ENCODE measurements at regions not wholly inside any gene's neighbourhood (a gene's known extent, or its start where the extent isn't known, plus 50 kb on each side); places are given as distances from the start of the nearest gene placed in this dataset.

DNA sequence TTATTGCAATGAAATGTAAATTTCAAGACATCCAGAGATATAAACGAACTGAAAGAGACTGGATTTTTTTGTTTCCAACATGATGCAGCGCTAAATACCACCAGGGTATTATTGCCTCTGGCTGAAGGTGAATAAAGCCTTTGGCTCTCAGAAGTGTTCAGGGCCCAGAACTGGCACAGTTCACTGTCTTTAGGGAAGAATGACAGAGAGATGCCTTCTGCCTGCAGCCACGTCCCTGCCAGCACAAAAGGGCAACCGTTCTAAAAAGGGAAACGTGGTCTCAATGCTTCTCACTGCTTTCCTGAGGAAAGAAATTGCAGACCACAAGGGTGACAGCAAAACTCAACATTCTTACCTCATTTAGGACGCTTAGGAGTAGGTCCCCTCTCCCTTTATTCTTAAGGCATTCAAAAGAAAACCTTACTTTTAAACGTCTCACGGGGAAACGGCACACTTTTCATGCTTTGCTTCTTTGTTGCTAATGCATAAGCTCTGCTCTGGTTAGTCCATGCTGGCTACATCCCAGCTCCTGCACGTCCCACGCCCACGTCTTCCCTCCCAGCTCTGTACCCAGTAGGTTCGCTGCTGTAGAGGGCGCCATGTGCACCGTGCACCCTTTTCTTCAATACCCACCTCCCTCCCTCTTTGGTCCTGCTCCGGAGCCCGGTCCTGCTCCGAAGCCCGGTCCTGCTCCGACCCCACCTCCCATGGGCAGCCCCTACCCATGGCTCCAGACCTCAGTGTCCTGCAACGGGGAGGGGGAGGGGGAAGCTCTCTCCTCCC is 171.0 kb downstream of the HRH4 start:
- no TSS peak for BruUV-seq (replicated peaks)
- Histone ChIP-seq H3K4me1 (ENCODE audit: control insufficient read depth, insufficient read depth, low read length) (no peaks in the 10 kb centered on the region), H3K36me3 (ENCODE audit: control insufficient read depth, insufficient read depth, low read length) (no peaks in the 10 kb centered on the region), H3K4me3 (ENCODE audit: low read depth in 2 of 2, low read length in 2 of 2) (no peak overlapping the region), H3K27ac (ENCODE audit: low read length) (no peak overlapping the region), H3K9me3 (ENCODE audit: control insufficient read depth, insufficient read depth, low read depth, low read length) (no peaks in the 10 kb centered on the region), H3K27me3 (ENCODE audit: control insufficient read depth, insufficient read depth, low read length) (no peaks in the 10 kb centered on the region)
- ATAC-seq (no peak), DNase-seq (ENCODE audit: low read depth, low spot score) (no peak)
- intact Hi-C loops (cut with micrococcal nuclease; ENCODE audit: unreplicated experiment) (no loop called here), in situ Hi-C loops (cut with HindIII; ENCODE audit: low pct_unique_long_range_greater_than_20kb, low sequenced_read_pairs) (no loop called here)
- TF ChIP-seq, protein P1, sequence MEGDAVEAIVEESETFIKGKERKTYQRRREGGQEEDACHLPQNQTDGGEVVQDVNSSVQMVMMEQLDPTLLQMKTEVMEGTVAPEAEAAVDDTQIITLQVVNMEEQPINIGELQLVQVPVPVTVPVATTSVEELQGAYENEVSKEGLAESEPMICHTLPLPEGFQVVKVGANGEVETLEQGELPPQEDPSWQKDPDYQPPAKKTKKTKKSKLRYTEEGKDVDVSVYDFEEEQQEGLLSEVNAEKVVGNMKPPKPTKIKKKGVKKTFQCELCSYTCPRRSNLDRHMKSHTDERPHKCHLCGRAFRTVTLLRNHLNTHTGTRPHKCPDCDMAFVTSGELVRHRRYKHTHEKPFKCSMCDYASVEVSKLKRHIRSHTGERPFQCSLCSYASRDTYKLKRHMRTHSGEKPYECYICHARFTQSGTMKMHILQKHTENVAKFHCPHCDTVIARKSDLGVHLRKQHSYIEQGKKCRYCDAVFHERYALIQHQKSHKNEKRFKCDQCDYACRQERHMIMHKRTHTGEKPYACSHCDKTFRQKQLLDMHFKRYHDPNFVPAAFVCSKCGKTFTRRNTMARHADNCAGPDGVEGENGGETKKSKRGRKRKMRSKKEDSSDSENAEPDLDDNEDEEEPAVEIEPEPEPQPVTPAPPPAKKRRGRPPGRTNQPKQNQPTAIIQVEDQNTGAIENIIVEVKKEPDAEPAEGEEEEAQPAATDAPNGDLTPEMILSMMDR (IDR thresholded peaks at IDR 0.05): no peak
- TF ChIP-seq SIN3A (IDR thresholded peaks at IDR 0.05; ENCODE audit: borderline replicate concordance, insufficient read depth, low read depth, low read length) (no peak), REST (IDR thresholded peaks at IDR 0.05; ENCODE audit: insufficient read depth in 1 of 2, low read depth in 2 of 2, low read length in 1 of 2) (no peak), TCF7L2 (IDR thresholded peaks at IDR 0.05; ENCODE audit: low read depth, low read length) (no peak), POLR2AphosphoS5 (IDR thresholded peaks at IDR 0.05; ENCODE audit: low read depth, low read length) (no peak)
- CTCF ChIA-PET: no interaction called here
- POLR2A ChIA-PET: no interaction called here

DNA sequence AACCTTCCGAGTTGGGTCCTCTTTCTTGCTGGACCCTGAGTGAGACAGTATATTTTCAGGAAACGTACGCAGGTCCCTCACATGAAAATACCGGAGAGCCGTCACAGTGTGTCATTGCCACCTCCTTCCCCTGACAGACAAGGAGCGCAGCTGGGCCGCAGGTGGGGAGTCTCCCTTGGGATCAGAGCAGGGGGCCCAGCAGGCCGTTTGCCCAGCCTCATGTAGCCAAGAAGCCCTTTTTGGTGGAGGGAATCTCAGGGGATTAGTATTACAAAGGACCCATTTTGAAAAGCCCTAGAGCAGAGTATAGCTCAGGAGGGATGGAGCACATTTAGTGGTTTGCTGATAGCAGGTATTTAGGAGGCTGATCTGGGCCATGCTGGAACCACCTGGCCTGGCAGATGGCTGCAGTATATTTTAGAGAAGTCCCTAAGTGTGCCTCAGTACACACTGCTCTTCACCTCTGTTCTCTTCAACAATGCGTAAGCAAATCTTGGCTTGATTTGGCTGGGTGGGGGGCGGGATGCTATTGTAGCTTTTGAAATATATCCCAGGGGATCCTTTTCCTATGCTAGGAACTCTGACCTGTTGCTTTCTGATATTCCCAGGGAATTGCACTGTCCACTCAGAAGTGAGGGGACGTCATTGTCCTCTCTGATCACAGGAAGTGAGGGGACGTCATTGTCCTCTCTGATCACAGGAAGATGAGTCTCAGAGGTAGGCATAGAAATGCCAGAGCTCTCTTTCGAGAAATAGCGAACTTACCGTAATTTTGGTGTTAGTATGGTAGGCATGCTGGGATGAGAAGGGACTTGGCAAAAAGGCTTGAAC is 171.9 kb downstream of the HRH4 start:
- H3K27me3 ChIP-seq (ENCODE audit: control insufficient read depth, insufficient read depth, low read length): no peaks in the 10 kb centered on the region
- TF ChIP-seq REST (IDR thresholded peaks at IDR 0.05; ENCODE audit: insufficient read depth in 1 of 2, low read depth in 2 of 2, low read length in 1 of 2) (no peak), TCF7L2 (IDR thresholded peaks at IDR 0.05; ENCODE audit: low read depth, low read length) (no peak), POLR2AphosphoS5 (IDR thresholded peaks at IDR 0.05; ENCODE audit: low read depth, low read length) (no peak), SIN3A (IDR thresholded peaks at IDR 0.05; ENCODE audit: borderline replicate concordance, insufficient read depth, low read depth, low read length) (no peak)
- TF ChIP-seq, protein P1 (IDR thresholded peaks at IDR 0.05): no peak
- POLR2A ChIA-PET: no interaction called here
- H3K9me3 ChIP-seq (ENCODE audit: control insufficient read depth, insufficient read depth, low read depth, low read length): no peaks in the 10 kb centered on the region
- intact Hi-C loops (cut with micrococcal nuclease; ENCODE audit: unreplicated experiment) (no loop called here), in situ Hi-C loops (cut with HindIII; ENCODE audit: low pct_unique_long_range_greater_than_20kb, low sequenced_read_pairs) (no loop called here)
- no TSS peak for BruUV-seq (replicated peaks)
- no peaks in the 10 kb centered on the region for H3K36me3 ChIP-seq (ENCODE audit: control insufficient read depth, insufficient read depth, low read length)
- H3K4me1 ChIP-seq (ENCODE audit: control insufficient read depth, insufficient read depth, low read length): no peaks in the 10 kb centered on the region
- no peak for DNase-seq (ENCODE audit: low read depth, low spot score)
- H3K27ac ChIP-seq (ENCODE audit: low read length): no peak overlapping the region
- no peak overlapping the region for H3K4me3 ChIP-seq (ENCODE audit: low read depth in 2 of 2, low read length in 2 of 2)
- CTCF ChIA-PET: no interaction called here
- ATAC-seq: no peak
